H1 (cell line): ENCODE measurements at regions not wholly inside any gene's neighbourhood (a gene's known extent, or its start where the extent isn't known, plus 50 kb on each side); places are given as distances from the start of the nearest gene placed in this dataset.

Experiments
- BACH1 ChIP-seq: IDR thresholded peaks from 2 replicates; pipeline ENCODE4 v1.6.1; 2012; ENCODE audit warnings: low read length, improper control_type of control experiment
- BRCA1 ChIP-seq: IDR thresholded peaks from 2 replicates; pipeline ENCODE4 v1.6.1; 2012; ENCODE audit warnings: low read depth, low read length, improper control_type of control experiment
- CEBPB ChIP-seq: IDR thresholded peaks from 2 replicates; pipeline ENCODE4 v1.6.1; 2012; ENCODE audit warnings: low read depth, low read length
- CHD2 ChIP-seq: IDR thresholded peaks from 2 replicates; pipeline ENCODE4 v1.6.1; 2012; ENCODE audit warnings: low read length, improper control_type of control experiment
- FOSL1 ChIP-seq: IDR thresholded peaks from 2 replicates; pipeline ENCODE4 v1.6.1; 2011; ENCODE audit warnings: mild to moderate bottlenecking, low read depth, low read length, moderate library complexity; ENCODE audit not compliant: insufficient read depth
- TF ChIP-seq, protein P1 (sequence below), 3 experiments: IDR thresholded peaks; 1 replicate in 2 of 3; 2 replicates in 1 of 3; pipeline versions ENCODE4 v1.5.1 to v1.6.1; 2011; ENCODE audit warnings: low read length in 3 of 3, mild to moderate bottlenecking in 3 of 3, inconsistent platforms in 2 of 3, low read depth in 1 of 3, moderate library complexity in 1 of 3; ENCODE audit not compliant: insufficient read depth in 1 of 3; ENCODE audit errors: control extremely low read depth in 1 of 3

- TF ChIP-seq, protein P1, sequence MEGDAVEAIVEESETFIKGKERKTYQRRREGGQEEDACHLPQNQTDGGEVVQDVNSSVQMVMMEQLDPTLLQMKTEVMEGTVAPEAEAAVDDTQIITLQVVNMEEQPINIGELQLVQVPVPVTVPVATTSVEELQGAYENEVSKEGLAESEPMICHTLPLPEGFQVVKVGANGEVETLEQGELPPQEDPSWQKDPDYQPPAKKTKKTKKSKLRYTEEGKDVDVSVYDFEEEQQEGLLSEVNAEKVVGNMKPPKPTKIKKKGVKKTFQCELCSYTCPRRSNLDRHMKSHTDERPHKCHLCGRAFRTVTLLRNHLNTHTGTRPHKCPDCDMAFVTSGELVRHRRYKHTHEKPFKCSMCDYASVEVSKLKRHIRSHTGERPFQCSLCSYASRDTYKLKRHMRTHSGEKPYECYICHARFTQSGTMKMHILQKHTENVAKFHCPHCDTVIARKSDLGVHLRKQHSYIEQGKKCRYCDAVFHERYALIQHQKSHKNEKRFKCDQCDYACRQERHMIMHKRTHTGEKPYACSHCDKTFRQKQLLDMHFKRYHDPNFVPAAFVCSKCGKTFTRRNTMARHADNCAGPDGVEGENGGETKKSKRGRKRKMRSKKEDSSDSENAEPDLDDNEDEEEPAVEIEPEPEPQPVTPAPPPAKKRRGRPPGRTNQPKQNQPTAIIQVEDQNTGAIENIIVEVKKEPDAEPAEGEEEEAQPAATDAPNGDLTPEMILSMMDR (IDR thresholded peaks at IDR 0.05; ENCODE audit: control extremely low read depth in 1 of 3, insufficient read depth in 1 of 3, low read depth in 1 of 3, low read length in 3 of 3): no peak
- no peak for TF ChIP-seq CHD2
- TF ChIP-seq BACH1: no peak
- no peak for TF ChIP-seq BRCA1
- no peak for TF ChIP-seq FOSL1
- no peak for TF ChIP-seq CEBPB
Observed at GRCh38 chr1:106698660-106699059, 357.8 kb upstream of the PRMT6 start.
